Activated T-cell treated with anti-CD3 and anti-CD28 coated beads, Interleukin-2, amount 50 U/mL, for 72 hours (primary cell): ENCODE measurements at regions not wholly inside any gene's neighbourhood (a gene's known extent, or its start where the extent isn't known, plus 50 kb on each side); places are given as distances from the start of the nearest gene placed in this dataset.

Source experiments
- ATAC-seq, 2 donors: fragments of 150-1000 bp; cut with Tn5 transposase; replicated peaks in 1 of 2; 2 replicates each; pipeline ENCODE4 v1.10.0; 2021; ENCODE audit warnings: moderate library complexity in 2 of 2, mild to moderate bottlenecking in 1 of 2
- DNase-seq, 2 donors: peaks; one replicate each; pipeline ENCODE4 v3.0.0; 2021 to 2022; ENCODE audit warnings: mixed read lengths in 1 of 2
- H3K27ac Mint-ChIP-seq: one replicate; pipeline ENCODE4 v1.8.0; 2022; ENCODE audit warnings: mild to moderate bottlenecking, moderate library complexity, mixed read lengths
- H3K27me3 Mint-ChIP-seq: one replicate; pipeline ENCODE4 v1.8.0; 2022; ENCODE audit warnings: low read depth, mixed read lengths
- H3K36me3 Mint-ChIP-seq, 2 donors: one replicate each; pipeline ENCODE4 v1.8.0; 2022; ENCODE audit warnings: mixed read lengths in 2 of 2, mild to moderate bottlenecking in 1 of 2; ENCODE audit not compliant: insufficient read depth in 2 of 2
- H3K4me1 Mint-ChIP-seq: one replicate; pipeline ENCODE4 v1.8.0; 2022; ENCODE audit warnings: low read depth, mixed read lengths
- H3K4me3 Mint-ChIP-seq, 2 donors: one replicate each; pipeline ENCODE4 v1.8.0; 2022; ENCODE audit warnings: mild to moderate bottlenecking in 2 of 2, mixed read lengths in 2 of 2, moderate library complexity in 2 of 2
- H3K9me3 Mint-ChIP-seq, 2 donors: one replicate each; pipeline ENCODE4 v1.8.0; 2022; ENCODE audit warnings: mixed read lengths in 2 of 2

DNA sequence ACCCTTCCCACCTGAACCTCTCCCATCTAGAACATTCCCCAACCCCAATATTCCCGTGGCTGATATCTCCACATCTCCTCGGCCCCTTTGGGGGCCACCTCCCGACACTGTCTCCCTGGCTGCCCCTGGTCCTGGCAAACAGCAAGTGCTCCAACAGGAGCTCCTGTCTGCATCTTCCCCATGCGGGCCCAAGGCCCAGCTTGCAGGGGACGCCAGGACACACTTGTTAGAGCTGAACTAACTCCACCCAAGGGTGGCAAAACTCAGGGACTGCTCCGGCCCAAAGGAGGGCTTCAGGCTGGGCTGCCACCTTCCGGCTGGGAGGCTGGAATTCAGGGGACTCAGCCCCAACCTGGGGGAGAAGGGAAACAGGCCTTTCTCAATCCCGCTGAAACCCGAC is 106.6 kb downstream of the NCOR2 start:
- no peak overlapping the region for H3K27ac Mint-ChIP-seq
- peaks cover 35% of the 10 kb centered on the region for H3K4me1 Mint-ChIP-seq
- no peak for ATAC-seq
- H3K9me3 Mint-ChIP-seq, result peaks cover 3 to 5% of the 10 kb centered on the region in 2 donors
- DNase-seq, result no peak
- H3K27me3 Mint-ChIP-seq, result no peaks in the 10 kb centered on the region
- H3K4me3 Mint-ChIP-seq, result no peak overlapping the region
- H3K36me3 Mint-ChIP-seq, result peaks cover 13 to 21% of the 10 kb centered on the region in 2 donors

- Mint-ChIP-seq H3K27ac (no peak overlapping the region), H3K4me3 (no peak overlapping the region), H3K9me3 (peaks cover 3 to 5% of the 10 kb centered on the region in 2 donors), H3K27me3 (no peaks in the 10 kb centered on the region), H3K36me3 (peaks cover 13 to 18% of the 10 kb centered on the region in 2 donors), H3K4me1 (peaks cover 34% of the 10 kb centered on the region)
- no peak for DNase-seq
- ATAC-seq, result no peak
These were observed 107.4 kb downstream of the NCOR2 start for GRCh38 chr12:124459852-124460645.

DNA sequence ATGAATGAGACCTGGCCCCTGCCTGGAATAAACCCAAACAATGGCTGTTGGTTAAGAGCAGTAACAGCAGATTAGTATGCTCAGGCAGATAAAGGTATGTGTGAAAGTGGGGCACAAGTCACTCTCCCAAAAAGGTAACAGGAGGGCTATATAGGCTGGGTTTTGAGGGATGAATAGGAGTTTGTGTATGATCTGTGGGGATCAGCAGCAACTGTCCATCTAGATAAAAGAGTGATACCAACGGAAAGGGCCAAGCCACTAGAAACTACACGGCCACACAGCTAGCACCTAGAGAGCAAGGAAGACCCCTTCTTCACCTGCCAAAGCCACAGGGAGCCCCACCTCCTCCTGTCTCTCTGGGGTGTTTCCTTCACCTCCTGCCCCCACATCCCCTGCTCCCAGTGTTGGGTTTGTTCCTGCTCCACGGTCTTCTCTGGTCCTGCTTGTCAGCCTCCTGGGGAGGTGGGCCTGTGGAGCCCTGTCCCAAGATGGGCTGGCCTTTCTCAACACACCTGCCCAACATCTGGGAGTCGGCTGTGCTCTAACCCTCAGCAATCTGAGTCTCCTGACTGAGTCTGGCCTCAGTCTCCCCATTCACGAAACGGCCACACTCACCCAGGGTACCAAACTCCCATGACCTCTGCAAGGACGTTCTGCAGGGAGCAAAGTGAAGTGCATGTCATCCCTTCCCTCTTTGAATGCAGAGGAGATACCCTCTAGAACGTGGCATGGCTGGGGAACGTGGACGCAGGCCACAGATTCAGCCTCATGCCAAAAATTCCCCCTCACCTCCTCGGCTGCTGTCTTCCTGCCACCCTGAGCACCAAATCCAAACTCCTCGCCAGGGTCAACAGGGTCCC is 108.2 kb downstream of the NCOR2 start:
- DNase-seq, result no peak
- ATAC-seq, result no peak
- Mint-ChIP-seq H3K36me3 (peaks cover 5 to 9% of the 10 kb centered on the region in 2 donors), H3K4me3 (no peak overlapping the region), H3K9me3 (no peaks in the 10 kb centered on the region), H3K27me3 (no peaks in the 10 kb centered on the region), H3K27ac (no peak overlapping the region), H3K4me1 (peaks cover 39% of the 10 kb centered on the region)

- H3K36me3 Mint-ChIP-seq, result peaks cover 3 to 5% of the 10 kb centered on the region in 2 donors
- H3K27ac Mint-ChIP-seq, result no peak overlapping the region
- no peaks in the 10 kb centered on the region for H3K27me3 Mint-ChIP-seq
- no peak overlapping the region for H3K4me3 Mint-ChIP-seq
- no peak for ATAC-seq
- H3K9me3 Mint-ChIP-seq, result no peaks in the 10 kb centered on the region
- H3K4me1 Mint-ChIP-seq, result peaks cover 42% of the 10 kb centered on the region
- DNase-seq, result no peak
These were observed 109.0 kb downstream of the NCOR2 start for GRCh38 chr12:124458220-124458991.

DNA sequence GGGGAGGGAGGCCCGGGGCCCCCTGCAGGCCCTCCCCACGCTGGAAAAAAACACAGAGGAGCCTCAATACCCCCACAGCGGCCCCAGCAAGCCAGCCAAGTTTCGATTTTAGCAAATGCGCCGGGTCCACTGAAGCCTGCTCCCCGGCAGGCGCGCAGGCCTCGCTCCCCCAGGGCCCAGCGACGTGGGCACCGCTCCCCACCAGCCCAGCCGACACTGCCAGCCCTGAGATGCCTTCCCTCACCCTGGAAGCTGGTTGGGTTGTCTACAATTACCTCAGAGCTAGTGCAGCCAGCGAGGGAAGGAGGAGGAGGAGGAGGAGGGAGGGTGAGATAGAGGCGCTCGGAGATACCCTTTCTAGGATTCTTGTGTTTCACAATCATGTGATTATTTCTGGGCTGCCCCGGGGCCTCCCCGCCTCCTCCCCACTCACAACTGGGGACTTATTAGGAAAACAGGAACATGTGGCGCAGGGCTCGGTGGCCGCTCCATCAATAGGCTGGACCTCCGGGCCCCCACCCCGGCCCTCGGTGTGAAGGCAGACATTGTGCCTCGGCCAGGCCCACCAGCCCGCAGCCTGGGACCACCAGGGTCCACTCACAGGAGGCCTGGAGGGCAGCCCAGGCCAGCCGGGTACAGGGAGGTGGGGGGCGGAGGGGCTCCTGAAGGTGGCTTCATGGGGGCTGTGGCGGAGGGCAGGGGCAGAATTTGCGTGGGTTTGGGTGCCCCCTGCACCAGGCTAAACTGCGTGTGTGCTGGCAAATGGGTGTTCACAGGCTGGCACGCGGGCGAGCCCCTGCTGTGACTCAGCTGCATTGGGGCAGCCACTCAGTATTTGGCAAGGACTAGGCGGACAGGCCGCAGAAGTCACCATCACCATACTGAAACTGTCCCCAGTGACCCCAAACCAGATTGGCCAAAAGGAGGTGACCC is 109.9 kb downstream of the NCOR2 start:
- H3K36me3 Mint-ChIP-seq, result peaks cover 3 to 5% of the 10 kb centered on the region in 2 donors
- DNase-seq (peak; percentile 60 to 62), ATAC-seq (peak; percentile 36 to 47)
- H3K9me3 Mint-ChIP-seq, result no peaks in the 10 kb centered on the region
- H3K27ac Mint-ChIP-seq, result no peak overlapping the region
- H3K4me3 Mint-ChIP-seq, result peak overlapping the region; percentile 73 to 82
- H3K27me3 Mint-ChIP-seq, result no peaks in the 10 kb centered on the region
- H3K4me1 Mint-ChIP-seq, result peaks cover 47% of the 10 kb centered on the region

- ATAC-seq (no peak), DNase-seq (peak; percentile 21 to 26)
- peak overlapping the region; percentile 73 to 82 for H3K4me3 Mint-ChIP-seq
- H3K4me1 Mint-ChIP-seq, result peaks cover 47% of the 10 kb centered on the region
- H3K27me3 Mint-ChIP-seq, result no peaks in the 10 kb centered on the region
- H3K36me3 Mint-ChIP-seq, result peaks cover 3 to 5% of the 10 kb centered on the region in 2 donors
- no peak overlapping the region for H3K27ac Mint-ChIP-seq
- H3K9me3 Mint-ChIP-seq, result no peaks in the 10 kb centered on the region
These were observed 110.7 kb downstream of the NCOR2 start for GRCh38 chr12:124456652-124457152.

GRCh38 chr12:124456133-124456651 is 111.2 kb downstream of the NCOR2 start:
- DNase-seq, result no peak
- Mint-ChIP-seq H3K27me3 (no peaks in the 10 kb centered on the region), H3K4me1 (peaks cover 47% of the 10 kb centered on the region), H3K4me3 (peak overlapping the region; percentile 73 to 82), H3K9me3 (no peaks in the 10 kb centered on the region), H3K36me3 (peaks cover 3 to 5% of the 10 kb centered on the region in 2 donors), H3K27ac (no peak overlapping the region)
- no peak for ATAC-seq

DNA sequence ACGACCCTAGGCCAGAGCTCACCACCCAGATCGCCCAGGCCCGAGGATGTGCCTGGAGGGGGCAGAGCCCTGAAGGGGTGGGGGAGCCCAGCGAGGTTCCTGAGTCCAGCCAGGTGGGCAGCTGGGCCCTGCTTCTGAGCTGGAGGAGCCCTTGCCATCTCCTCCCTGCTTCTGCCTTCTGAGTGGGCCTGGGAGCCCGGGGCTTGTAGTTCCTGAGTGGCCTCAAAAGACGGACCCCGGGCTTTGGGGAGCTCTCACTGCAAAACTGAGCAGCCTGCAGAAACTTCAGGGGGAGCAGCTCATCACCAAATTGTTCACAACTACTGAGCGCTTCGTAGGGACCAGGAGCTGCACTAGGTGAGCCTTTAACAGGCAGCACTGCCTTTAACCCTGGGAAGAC is 112.1 kb downstream of the NCOR2 start:
- no peak overlapping the region for H3K4me3 Mint-ChIP-seq
- no peak overlapping the region for H3K27ac Mint-ChIP-seq
- DNase-seq, result no peak
- peaks cover 3 to 5% of the 10 kb centered on the region in 2 donors for H3K36me3 Mint-ChIP-seq
- ATAC-seq, result no peak
- H3K9me3 Mint-ChIP-seq, result no peaks in the 10 kb centered on the region
- peaks cover 47% of the 10 kb centered on the region for H3K4me1 Mint-ChIP-seq
- no peaks in the 10 kb centered on the region for H3K27me3 Mint-ChIP-seq

DNA sequence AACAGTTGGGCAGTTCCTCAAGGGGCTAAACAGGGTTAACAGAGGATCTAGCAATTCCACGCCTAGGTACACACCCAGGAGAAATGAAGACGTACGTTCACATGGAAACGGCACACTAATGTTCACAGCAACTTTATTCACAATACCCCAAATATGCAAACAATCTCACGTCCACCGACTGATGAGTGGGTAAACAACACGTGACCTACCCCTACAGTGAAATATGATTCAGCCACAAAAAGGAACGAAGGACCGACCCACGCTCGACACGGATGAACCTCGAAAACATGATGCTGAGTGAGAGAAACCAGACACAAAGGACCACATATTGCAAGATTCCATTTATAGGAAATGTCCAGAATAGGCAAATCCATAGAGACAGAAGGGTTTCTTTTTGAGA is 112.7 kb downstream of the NCOR2 start:
- Mint-ChIP-seq H3K36me3 (peaks cover under 1 to 1% of the 10 kb centered on the region in 2 donors), H3K4me3 (no peak overlapping the region), H3K9me3 (no peaks in the 10 kb centered on the region), H3K27ac (no peak overlapping the region), H3K27me3 (no peaks in the 10 kb centered on the region), H3K4me1 (peaks cover 47% of the 10 kb centered on the region)
- DNase-seq (no peak), ATAC-seq (no peak)

DNA sequence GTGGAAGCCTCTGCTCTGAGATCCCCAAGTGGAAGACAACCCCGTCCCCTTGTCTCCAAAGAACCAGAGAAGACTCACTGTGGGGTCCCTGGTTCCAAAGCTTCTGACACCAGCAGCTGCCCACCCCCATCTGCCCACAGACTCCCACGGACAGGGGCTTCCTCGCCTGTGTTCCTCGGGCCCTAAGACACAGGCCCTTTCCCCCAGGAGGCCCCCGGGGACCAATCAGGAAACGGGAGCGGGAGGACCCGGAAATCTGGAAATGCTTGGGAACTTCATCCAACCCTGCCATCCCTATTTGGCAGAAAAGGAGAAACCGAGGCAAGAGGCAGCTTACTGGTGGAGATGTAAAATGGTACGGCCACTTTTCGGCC is 113.1 kb downstream of the NCOR2 start:
- DNase-seq (no peak), ATAC-seq (no peak)
- Mint-ChIP-seq H3K27me3 (no peaks in the 10 kb centered on the region), H3K9me3 (no peaks in the 10 kb centered on the region), H3K4me1 (peaks cover 47% of the 10 kb centered on the region), H3K4me3 (peak overlapping the region in 1 of 2 donors; percentile 41), H3K36me3 (no peaks in the 10 kb centered on the region), H3K27ac (peak overlapping the region; percentile 40)

DNA sequence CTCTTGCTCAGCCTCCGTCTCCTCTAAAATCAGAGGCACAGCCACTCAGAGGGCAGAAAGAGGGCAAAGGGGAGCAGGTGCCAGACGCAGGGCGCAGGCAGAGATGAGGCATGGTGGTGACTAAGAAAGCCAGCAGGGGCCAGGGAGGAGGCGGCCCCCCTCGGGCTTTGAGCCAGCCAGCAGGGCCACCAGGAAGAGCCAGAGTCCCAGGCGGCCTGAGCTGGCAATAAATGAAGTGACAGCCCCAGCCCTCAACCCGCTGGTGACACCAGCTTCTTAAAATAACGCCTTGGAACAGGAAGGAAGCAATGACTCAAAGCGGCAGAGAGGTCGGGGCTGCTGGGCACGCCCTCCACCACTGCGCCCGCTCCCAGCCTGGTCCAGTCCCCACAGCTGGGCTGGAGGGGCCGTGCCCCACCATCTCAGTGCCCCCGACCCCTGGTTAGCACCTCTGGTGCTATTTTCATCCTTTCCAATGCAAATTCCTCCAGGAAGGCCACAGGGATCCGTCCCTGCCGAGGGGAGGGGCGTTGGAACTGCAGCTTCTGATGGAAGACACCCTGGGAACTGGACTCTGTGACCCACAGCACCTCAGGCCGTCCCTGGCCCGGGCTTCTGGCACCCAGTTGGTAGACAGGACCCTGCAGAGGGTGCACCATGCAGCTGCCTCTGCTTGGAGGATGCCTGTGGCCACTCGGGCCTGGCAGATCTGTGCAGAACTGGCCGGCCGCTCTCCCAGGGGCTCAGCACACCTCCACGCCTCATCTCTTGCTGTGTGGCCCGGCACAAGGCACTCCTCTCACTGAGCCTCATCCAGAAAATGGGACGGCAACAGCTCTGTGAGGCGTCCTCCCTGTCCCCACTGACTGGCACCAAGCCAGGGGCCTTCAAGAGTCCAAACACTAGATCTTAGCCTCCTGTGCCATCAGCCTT is 113.7 kb downstream of the NCOR2 start:
- Mint-ChIP-seq H3K4me3 (peak overlapping the region; percentile 10 to 41), H3K4me1 (peaks cover 47% of the 10 kb centered on the region), H3K27me3 (no peaks in the 10 kb centered on the region), H3K27ac (peak overlapping the region; percentile 40), H3K9me3 (no peaks in the 10 kb centered on the region), H3K36me3 (no peaks in the 10 kb centered on the region)
- peak; percentile 88 to 92 for ATAC-seq
- DNase-seq, result peak; percentile 87
